B cell (primary cell): ENCODE measurements at regions not wholly inside any gene's neighbourhood (a gene's known extent, or its start where the extent isn't known, plus 50 kb on each side); places are given as distances from the start of the nearest gene placed in this dataset.

Experiments
- ATAC-seq: fragments of 200-7000 bp; cut with Tn5 transposase; one replicate; pipeline ENCODE4 v1.10.0; 2021; ENCODE audit warnings: low read depth, mild to moderate bottlenecking, moderate number of reproducible peaks, moderate library complexity
- CTCF ChIA-PET: fragments of 350-600 bp; sonication (Branson Sonifier 250); formaldehyde crosslinking; loops from one replicate; lab custom pipeline; 2021; ENCODE audit warnings: antibody characterized with exemption, inconsistent platforms; lab: Charles Lee
- POLR2A ChIA-PET: fragments of 350-600 bp; sonication (Branson Sonifier 250); formaldehyde crosslinking; loops from one replicate; lab custom pipeline; 2021; ENCODE audit warnings: antibody characterized with exemption; lab: Charles Lee
- DNase-seq: peaks from one replicate; pipeline ENCODE4 v3.0.0; 2013
- H2AFZ ChIP-seq: 2 replicates; pipeline ENCODE4 v1.6.1; 2012; ENCODE audit warnings: mild to moderate bottlenecking, low read depth, low read length; ENCODE audit not compliant: insufficient read depth, poor library complexity, severe bottlenecking
- H3K27ac ChIP-seq, 2 donors: 1 replicate in 1 of 2; 2 replicates in 1 of 2; pipeline ENCODE4 v1.5.1; 2012 to 2013; ENCODE audit warnings: low read length in 2 of 2, mild to moderate bottlenecking in 2 of 2, moderate library complexity in 1 of 2
- H3K27me3 ChIP-seq, 4 experiments: fragments of 200-600 bp in 1 of 4; sonication (generic) in 1 of 4; replicated peaks in 1 of 4; 1 replicate in 2 of 4; 2 replicates in 2 of 4; pipeline versions ENCODE4 v1.6.1 to v1.7.0; 2013 to 2016; ENCODE audit warnings: low read length in 3 of 4, mild to moderate bottlenecking in 2 of 4, mixed read lengths in 1 of 4, moderate library complexity in 1 of 4; ENCODE audit not compliant: insufficient read depth in 4 of 4, control insufficient read depth in 3 of 4; ENCODE audit errors: control extremely low read depth in 1 of 4
- H3K36me3 ChIP-seq, 2 experiments: replicated peaks in 1 of 2; 1 replicate in 1 of 2; 2 replicates in 1 of 2; pipeline versions ENCODE4 v1.6.1 to v1.7.1; 2013; ENCODE audit warnings: low read length in 1 of 2; ENCODE audit not compliant: insufficient read depth in 2 of 2, control insufficient read depth in 1 of 2; ENCODE audit errors: control extremely low read depth in 1 of 2, extremely low read depth in 1 of 2
- H3K4me1 ChIP-seq, 2 donors: fragments of 200-600 bp in 1 of 2; sonication (generic) in 1 of 2; 1 replicate in 1 of 2; 2 replicates in 1 of 2; pipeline versions ENCODE4 v1.5.1 to v1.6.1; 2013 to 2017; ENCODE audit warnings: low read length in 2 of 2; ENCODE audit not compliant: control insufficient read depth in 2 of 2, insufficient read depth in 2 of 2
- H3K4me2 ChIP-seq: replicated peaks from 2 replicates; pipeline ENCODE3; 2012; ENCODE audit warnings: mild to moderate bottlenecking, low read depth, low read length; ENCODE audit not compliant: poor library complexity, severe bottlenecking
- H3K4me3 ChIP-seq, 5 experiments: fragments of 200-600 bp in 1 of 5; sonication (generic) in 1 of 5; 1 replicate in 3 of 5; 2 replicates in 2 of 5; pipeline versions ENCODE4 v1.5.1 to v1.7.0; 2011 to 2016; ENCODE audit warnings: low read length in 4 of 5, mild to moderate bottlenecking in 4 of 5, low read depth in 2 of 5, control low read depth in 1 of 5, moderate library complexity in 1 of 5; ENCODE audit not compliant: insufficient read depth in 1 of 5; ENCODE audit errors: control extremely low read depth in 1 of 5, extremely low read depth in 1 of 5
- H3K79me2 ChIP-seq: fragments of 200-600 bp; sonication (generic); one replicate; pipeline ENCODE4 v1.6.0; 2016; ENCODE audit warnings: low read length; ENCODE audit not compliant: control insufficient read depth, insufficient read depth
- H3K9ac ChIP-seq: fragments of 200-600 bp; sonication (generic); 2 replicates; pipeline ENCODE4 v1.6.1; 2017; ENCODE audit warnings: mild to moderate bottlenecking, low read length, moderate library complexity
- H3K9me3 ChIP-seq, 3 donors: one replicate each; pipeline versions ENCODE4 v1.6.1 to v1.7.1; 2013; ENCODE audit warnings: low read length in 2 of 3; ENCODE audit not compliant: control insufficient read depth in 2 of 3, insufficient read depth in 1 of 3; ENCODE audit errors: control extremely low read depth in 1 of 3
- H4K20me1 ChIP-seq: 2 replicates; pipeline ENCODE4 v1.6.0; 2012; ENCODE audit warnings: mild to moderate bottlenecking, low read length; ENCODE audit not compliant: insufficient read depth, control insufficient read depth, poor library complexity, severe bottlenecking
- H3K27ac Mint-ChIP-seq: one replicate; pipeline ENCODE4 v1.8.0; 2021; ENCODE audit warnings: mixed read lengths
- H3K27me3 Mint-ChIP-seq: one replicate; pipeline ENCODE4 v1.8.0; 2021; ENCODE audit warnings: mixed read lengths
- H3K4me1 Mint-ChIP-seq: one replicate; pipeline ENCODE4 v1.8.0; 2021; ENCODE audit warnings: mixed read lengths
- H3K4me3 Mint-ChIP-seq: one replicate; pipeline ENCODE4 v1.8.0; 2021; ENCODE audit warnings: mixed read lengths
- H3K9me3 Mint-ChIP-seq: one replicate; pipeline ENCODE4 v1.8.0; 2022; ENCODE audit warnings: mixed read lengths; ENCODE audit not compliant: insufficient read depth
- EZH2 ChIP-seq: IDR thresholded peaks from 2 replicates; pipeline ENCODE4 v1.6.1; 2012; ENCODE audit warnings: borderline replicate concordance, low read depth, mild to moderate bottlenecking, moderate library complexity, low read length; ENCODE audit not compliant: insufficient read depth, poor library complexity, severe bottlenecking
- WGBS: methylation state at CpG from one replicate; pipeline ENCODE4 v1.1.5; 2013; ENCODE audit warnings: missing lambda C conversion rate; ENCODE audit not compliant: insufficient coverage; 5-methylcytosine and 5-hydroxymethylcytosine counted together
- intact Hi-C: fragments of 100-400 bp; cut with micrococcal nuclease; formaldehyde crosslinking; loops from one replicate; pipeline ENCODE4 v1.10.0; 2022
- TF ChIP-seq, protein P1 (sequence below): fragments of 200-600 bp; IDR thresholded peaks from one replicate; pipeline ENCODE4 v1.8.0; 2022; ENCODE audit warnings: antibody characterized with exemption, mild to moderate bottlenecking

DNA sequence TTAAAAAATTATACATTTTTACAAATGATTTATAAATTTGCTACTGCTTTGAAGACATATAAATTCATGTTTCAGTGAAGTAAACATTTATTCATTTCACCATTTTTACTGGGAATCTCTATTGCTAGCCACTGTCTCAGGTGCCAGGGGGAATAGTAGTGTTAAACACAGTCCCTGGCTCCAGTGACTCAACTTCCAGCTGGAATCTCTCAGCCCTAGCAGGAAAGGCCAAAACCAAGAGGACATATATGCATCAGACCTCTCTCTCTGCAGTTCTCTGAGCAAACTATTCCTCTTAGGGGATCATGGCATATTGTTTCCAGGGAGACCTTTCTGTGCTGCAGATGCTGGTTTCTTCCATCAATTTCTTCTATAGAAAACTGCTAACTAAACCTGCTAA, 1009.0 kb upstream of the LCORL start:
- Histone ChIP-seq H3K79me2 (no peaks in the 10 kb centered on the region), H4K20me1 (no peaks in the 10 kb centered on the region), H2AFZ (no peak overlapping the region), H3K9me3 (no peaks in the 10 kb centered on the region), H3K4me3 (no peak overlapping the region), H3K27me3 (no peaks in the 10 kb centered on the region), H3K27ac (no peak overlapping the region), H3K9ac (no peak overlapping the region), H3K36me3 (no peaks in the 10 kb centered on the region), H3K4me1 (no peaks in the 10 kb centered on the region), H3K4me2 (no peak overlapping the region)
- H3K4me3 Mint-ChIP-seq, result no peak overlapping the region
- CTCF ChIA-PET, result no interaction called here
- H3K27ac Mint-ChIP-seq, result no peak overlapping the region
- POLR2A ChIA-PET, result no interaction called here
- TF ChIP-seq EZH2, result no peak
- TF ChIP-seq, protein P1, sequence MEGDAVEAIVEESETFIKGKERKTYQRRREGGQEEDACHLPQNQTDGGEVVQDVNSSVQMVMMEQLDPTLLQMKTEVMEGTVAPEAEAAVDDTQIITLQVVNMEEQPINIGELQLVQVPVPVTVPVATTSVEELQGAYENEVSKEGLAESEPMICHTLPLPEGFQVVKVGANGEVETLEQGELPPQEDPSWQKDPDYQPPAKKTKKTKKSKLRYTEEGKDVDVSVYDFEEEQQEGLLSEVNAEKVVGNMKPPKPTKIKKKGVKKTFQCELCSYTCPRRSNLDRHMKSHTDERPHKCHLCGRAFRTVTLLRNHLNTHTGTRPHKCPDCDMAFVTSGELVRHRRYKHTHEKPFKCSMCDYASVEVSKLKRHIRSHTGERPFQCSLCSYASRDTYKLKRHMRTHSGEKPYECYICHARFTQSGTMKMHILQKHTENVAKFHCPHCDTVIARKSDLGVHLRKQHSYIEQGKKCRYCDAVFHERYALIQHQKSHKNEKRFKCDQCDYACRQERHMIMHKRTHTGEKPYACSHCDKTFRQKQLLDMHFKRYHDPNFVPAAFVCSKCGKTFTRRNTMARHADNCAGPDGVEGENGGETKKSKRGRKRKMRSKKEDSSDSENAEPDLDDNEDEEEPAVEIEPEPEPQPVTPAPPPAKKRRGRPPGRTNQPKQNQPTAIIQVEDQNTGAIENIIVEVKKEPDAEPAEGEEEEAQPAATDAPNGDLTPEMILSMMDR, result no peak
- H3K9me3 Mint-ChIP-seq, result no peaks in the 10 kb centered on the region
- no peaks in the 10 kb centered on the region for H3K4me1 Mint-ChIP-seq
- intact Hi-C loops, result no loop called here
- ATAC-seq, result no peak
- no peak for DNase-seq
- no peaks in the 10 kb centered on the region for H3K27me3 Mint-ChIP-seq

DNA sequence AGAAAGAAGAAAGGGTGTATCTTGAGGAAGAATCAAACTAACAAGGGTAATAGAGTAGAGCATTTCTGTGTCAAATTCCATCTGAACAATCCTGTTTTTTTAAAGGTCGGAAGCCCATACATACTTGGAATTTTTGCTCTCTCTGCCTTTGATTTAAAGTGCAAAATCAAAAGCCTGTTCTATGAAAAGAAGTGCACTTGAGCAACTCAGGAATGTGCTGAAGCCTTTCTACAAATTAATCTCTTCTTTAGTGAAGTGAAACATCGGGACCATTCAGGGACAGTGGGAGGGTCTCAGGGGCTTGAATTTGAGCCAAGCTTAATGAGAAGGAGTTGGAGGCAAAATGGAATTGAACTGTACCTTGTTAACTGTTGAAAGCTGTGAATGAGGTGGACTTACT, 1008.5 kb upstream of the LCORL start:
- no peak overlapping the region for H3K27ac ChIP-seq
- ChIA-PET POLR2A (no interaction called here), CTCF (no interaction called here)
- no peaks in the 10 kb centered on the region for H4K20me1 ChIP-seq
- intact Hi-C loops, result no loop called here
- no peaks in the 10 kb centered on the region for H3K4me1 Mint-ChIP-seq
- no peaks in the 10 kb centered on the region for H3K36me3 ChIP-seq
- WGBS, result 100% methylated on average over 1 of the region's 2 CpGs
- H3K27me3 Mint-ChIP-seq, result no peaks in the 10 kb centered on the region
- no peaks in the 10 kb centered on the region for H3K79me2 ChIP-seq
- no peak for TF ChIP-seq EZH2
- TF ChIP-seq, protein P1, result no peak
- no peak overlapping the region for H3K27ac Mint-ChIP-seq
- H3K9me3 Mint-ChIP-seq, result no peaks in the 10 kb centered on the region
- H3K4me1 ChIP-seq, result no peaks in the 10 kb centered on the region
- H3K27me3 ChIP-seq, result no peaks in the 10 kb centered on the region
- ATAC-seq (no peak), DNase-seq (no peak)
- no peak overlapping the region for H3K4me3 ChIP-seq
- H3K9ac ChIP-seq, result no peak overlapping the region
- no peak overlapping the region for H3K4me3 Mint-ChIP-seq
- H2AFZ ChIP-seq, result no peak overlapping the region
- no peaks in the 10 kb centered on the region for H3K9me3 ChIP-seq
- H3K4me2 ChIP-seq, result no peak overlapping the region
